ENCODE measurements at regions not wholly inside any gene's neighbourhood (a gene's known extent, or its start where the extent isn't known, plus 50 kb on each side); places are given as distances from the start of the nearest gene placed in this dataset.

- TF ChIP-seq CHD4 (IDR thresholded peaks at IDR 0.05; ENCODE audit: borderline replicate concordance) (no peak), TP53 (CRISPR knock-in tag; IDR thresholded peaks at IDR 0.05) (no peak), CTCF (IDR thresholded peaks at IDR 0.05) (no peak), USF2 (IDR thresholded peaks at IDR 0.05) (no peak), POLR2A (IDR thresholded peaks at IDR 0.05; ENCODE audit: low read length) (no peak), NR3C1 (IDR thresholded peaks at IDR 0.05) (no peak), ZSCAN20 (CRISPR knock-in tag; IDR thresholded peaks at IDR 0.05) (no peak), CBX2 (IDR thresholded peaks at IDR 0.05; ENCODE audit: borderline replicate concordance, low read depth) (no peak), RAD21 (conservative IDR thresholded peaks at IDR 0.05 in 1 of 2, IDR thresholded peaks at IDR 0.05 in 1 of 2) (no peak), CEBPB (IDR thresholded peaks at IDR 0.05) (no peak), NFE2L2 (conservative IDR thresholded peaks at IDR 0.05; ENCODE audit: low read length) (no peak), EP300 (IDR thresholded peaks at IDR 0.05) (no peak), POLR2AphosphoS2 (conservative IDR thresholded peaks at IDR 0.05; ENCODE audit: low read length) (no peak), NPAS2 (CRISPR knock-in tag; IDR thresholded peaks at IDR 0.05; ENCODE audit: borderline replicate concordance) (no peak)
Observed at GRCh38 chr17:72258711-72259110, 137.9 kb downstream of the SOX9 start.
